Fibroblast of lung (primary cell): ENCODE measurements at regions not wholly inside any gene's neighbourhood (a gene's known extent, or its start where the extent isn't known, plus 50 kb on each side); places are given as distances from the start of the nearest gene placed in this dataset.

Experiments used
- EZH2 ChIP-seq: IDR thresholded peaks from 2 replicates; pipeline ENCODE4 v1.5.1; 2012; ENCODE audit warnings: low read length, control low read depth, mild to moderate bottlenecking; ENCODE audit errors: missing control alignments
- TF ChIP-seq, protein P1 (sequence below), 2 donors: IDR thresholded peaks in 1 of 2; conservative IDR thresholded peaks in 1 of 2; 1 replicate in 1 of 2; 2 replicates in 1 of 2; pipeline ENCODE4 v1.5.1; 2011 to 2012; ENCODE audit warnings: low read length in 2 of 2, control low read depth in 1 of 2, inconsistent platforms in 1 of 2, low read depth in 1 of 2, mild to moderate bottlenecking in 1 of 2

DNA sequence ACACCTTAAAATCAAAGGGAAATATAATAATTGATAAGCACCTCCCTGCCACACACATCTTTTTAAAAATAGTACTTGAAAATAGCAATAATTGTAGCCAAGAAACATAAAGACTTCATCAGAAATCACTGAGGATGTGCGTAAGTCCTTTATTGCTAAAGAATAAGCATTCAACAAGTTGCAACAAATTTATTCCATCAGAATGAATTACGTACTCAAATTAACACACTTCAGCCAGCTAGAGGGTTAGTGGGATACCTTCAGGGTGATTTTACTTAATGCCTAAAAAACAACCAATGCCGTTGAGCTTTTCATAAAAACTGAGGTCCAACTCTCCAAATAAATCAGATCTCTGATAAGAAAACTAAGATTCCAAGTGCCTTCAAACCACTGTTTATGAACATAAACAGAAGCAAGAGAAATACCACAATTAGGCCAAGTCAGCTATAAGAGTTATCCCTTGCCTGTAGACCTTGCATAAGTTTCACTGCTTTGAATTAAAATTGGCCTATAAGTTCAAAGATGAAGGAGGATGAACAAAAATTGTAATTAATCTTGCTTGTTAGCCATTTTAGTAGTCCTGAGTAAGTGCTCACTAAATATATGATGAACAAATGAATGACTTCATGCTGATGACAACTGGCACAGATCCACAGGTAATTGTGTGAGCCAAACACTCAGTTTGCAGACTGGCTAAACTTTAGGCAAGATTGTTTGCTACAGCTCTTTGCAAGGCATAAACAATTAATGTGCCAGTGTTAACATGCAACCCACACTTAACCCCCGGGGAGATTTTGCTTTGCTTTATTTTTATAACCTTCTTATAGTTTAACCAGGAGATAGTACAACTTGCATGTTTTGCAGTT, 375.1 kb upstream of the THBS1 start:
- no peak for TF ChIP-seq EZH2
- TF ChIP-seq, protein P1, sequence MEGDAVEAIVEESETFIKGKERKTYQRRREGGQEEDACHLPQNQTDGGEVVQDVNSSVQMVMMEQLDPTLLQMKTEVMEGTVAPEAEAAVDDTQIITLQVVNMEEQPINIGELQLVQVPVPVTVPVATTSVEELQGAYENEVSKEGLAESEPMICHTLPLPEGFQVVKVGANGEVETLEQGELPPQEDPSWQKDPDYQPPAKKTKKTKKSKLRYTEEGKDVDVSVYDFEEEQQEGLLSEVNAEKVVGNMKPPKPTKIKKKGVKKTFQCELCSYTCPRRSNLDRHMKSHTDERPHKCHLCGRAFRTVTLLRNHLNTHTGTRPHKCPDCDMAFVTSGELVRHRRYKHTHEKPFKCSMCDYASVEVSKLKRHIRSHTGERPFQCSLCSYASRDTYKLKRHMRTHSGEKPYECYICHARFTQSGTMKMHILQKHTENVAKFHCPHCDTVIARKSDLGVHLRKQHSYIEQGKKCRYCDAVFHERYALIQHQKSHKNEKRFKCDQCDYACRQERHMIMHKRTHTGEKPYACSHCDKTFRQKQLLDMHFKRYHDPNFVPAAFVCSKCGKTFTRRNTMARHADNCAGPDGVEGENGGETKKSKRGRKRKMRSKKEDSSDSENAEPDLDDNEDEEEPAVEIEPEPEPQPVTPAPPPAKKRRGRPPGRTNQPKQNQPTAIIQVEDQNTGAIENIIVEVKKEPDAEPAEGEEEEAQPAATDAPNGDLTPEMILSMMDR (conservative IDR thresholded peaks at IDR 0.05 in 1 of 2, IDR thresholded peaks at IDR 0.05 in 1 of 2; ENCODE audit: low read depth in 1 of 2, low read length in 2 of 2), result no peak
